CD4-positive, alpha-beta T cell treated with Interleukin-17A for 4 hours (primary cell): ENCODE measurements at regions not wholly inside any gene's neighbourhood (a gene's known extent, or its start where the extent isn't known, plus 50 kb on each side); places are given as distances from the start of the nearest gene placed in this dataset.
"Not testable (repeated sequence)": the region's sequence is repeated elsewhere in the genome, so short reads cannot be mapped to it uniquely, and the experiment has no call there.

Source experiments
- DNase-seq: peaks from one replicate; pipeline ENCODE4 v3.0.0-alpha.2; 2020; ENCODE audit warnings: mixed read lengths

- DNase-seq = no peak
These were observed 64.0 kb downstream of the CCNG2 start for GRCh38 chr4:77220828-77221613.

- DNase-seq = no peak
These were observed 68.0 kb downstream of the CCNG2 start for GRCh38 chr4:77225022-77225421.

GRCh38 chr4:77226939-77227705 is 70.1 kb downstream of the CCNG2 start:
- no peak for DNase-seq

- DNase-seq = no peak
These were observed 72.4 kb downstream of the CCNG2 start for GRCh38 chr4:77229433-77229832.

- no peak for DNase-seq
These were observed 75.6 kb downstream of the CCNG2 start for GRCh38 chr4:77232653-77233052.

GRCh38 chr4:77235289-77235854 is 78.4 kb downstream of the CCNG2 start:
- no peak for DNase-seq

GRCh38 chr4:77236806-77237205 is 79.8 kb downstream of the CCNG2 start:
- no peak for DNase-seq

- peak; percentile 53 for DNase-seq
These were observed 83.6 kb downstream of the CCNG2 start for GRCh38 chr4:77240469-77241066.

GRCh38 chr4:77248805-77249204 is 91.8 kb downstream of the CCNG2 start:
- DNase-seq = no peak

- DNase-seq = no peak
These were observed 94.7 kb downstream of the CCNG2 start for GRCh38 chr4:77251751-77252150.

- no peak for DNase-seq
These were observed 106.2 kb downstream of the CCNG2 start for GRCh38 chr4:77263247-77263646.

- not testable (repeated sequence) for DNase-seq
These were observed 107.0 kb downstream of the CCNG2 start for GRCh38 chr4:77263976-77264375.

GRCh38 chr4:77264826-77265225 is 107.8 kb downstream of the CCNG2 start:
- no peak for DNase-seq

- DNase-seq = no peak
These were observed 111.1 kb downstream of the CCNG2 start for GRCh38 chr4:77268108-77268507.

GRCh38 chr4:77269505-77269904 is 112.5 kb downstream of the CCNG2 start:
- no peak for DNase-seq

- DNase-seq = no peak
These were observed 116.4 kb downstream of the CCNG2 start for GRCh38 chr4:77273412-77273811.

GRCh38 chr4:77279114-77279513 is 122.1 kb downstream of the CCNG2 start:
- not testable (repeated sequence) for DNase-seq

GRCh38 chr4:77282305-77282704 is 125.3 kb downstream of the CCNG2 start:
- DNase-seq = no peak

- no peak for DNase-seq
These were observed 127.0 kb downstream of the CCNG2 start for GRCh38 chr4:77284036-77284435.

GRCh38 chr4:77286906-77287305 is 129.9 kb downstream of the CCNG2 start:
- no peak for DNase-seq

- DNase-seq = no peak
These were observed 136.4 kb downstream of the CCNG2 start for GRCh38 chr4:77293426-77293825.

- not testable (repeated sequence) for DNase-seq
These were observed 144.0 kb downstream of the CCNG2 start for GRCh38 chr4:77300996-77301395.

GRCh38 chr4:77305766-77306165 is 148.8 kb downstream of the CCNG2 start:
- DNase-seq = no peak
